NCI-H345 (cell line): ENCODE measurements at regions not wholly inside any gene's neighbourhood (a gene's known extent, or its start where the extent isn't known, plus 50 kb on each side); places are given as distances from the start of the nearest gene placed in this dataset.
"Not testable (repeated sequence)": the region's sequence is repeated elsewhere in the genome, so short reads cannot be mapped to it uniquely, and the experiment has no call there.

Experiments
- DNase-seq: peaks from one replicate; lab custom pipeline; 2025; lab: John Stamatoyannopoulos, UW

GRCh38 chr4:27964095-27964494, 1103.5 kb downstream of the STIM2 start:
- no peak for DNase-seq

DNA sequence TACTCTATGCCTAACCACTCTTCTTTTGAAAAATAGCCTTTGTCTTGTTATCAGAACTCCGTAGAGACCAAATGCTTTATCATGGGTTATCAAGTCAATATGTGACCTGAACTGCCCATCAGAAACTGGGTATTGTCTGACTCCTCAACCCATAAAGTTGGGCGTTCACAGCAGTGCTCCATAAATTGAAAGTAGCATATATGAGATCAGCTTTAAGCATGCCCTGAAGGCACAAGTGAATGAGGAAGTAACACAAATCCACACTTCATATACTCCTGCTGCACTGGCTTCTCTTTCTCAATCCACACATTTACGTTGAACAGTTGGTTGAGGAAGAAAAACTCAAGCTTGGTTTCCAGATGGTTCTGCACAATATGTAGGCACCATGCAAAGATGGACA, 1106.0 kb downstream of the STIM2 start:
- no peak for DNase-seq

DNA sequence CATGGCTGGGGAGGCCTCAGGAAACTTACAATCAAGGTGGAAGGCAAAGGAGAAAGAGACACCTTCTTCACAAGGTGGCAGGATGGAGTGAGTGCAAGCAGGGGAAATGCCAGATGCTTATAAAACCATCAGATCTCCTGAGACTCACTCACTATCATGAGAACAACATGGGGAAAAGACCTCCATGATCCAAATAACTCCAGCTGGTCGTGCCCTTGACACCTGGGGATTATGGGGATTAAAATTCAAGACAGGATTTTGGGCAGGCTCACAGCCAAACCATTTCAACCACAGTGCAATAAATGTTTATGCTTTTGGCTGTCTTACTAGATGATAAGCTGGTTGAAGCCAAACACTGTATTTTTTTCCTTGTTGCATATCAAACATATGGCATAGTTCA, 1112.4 kb downstream of the STIM2 start:
- no peak for DNase-seq

DNA sequence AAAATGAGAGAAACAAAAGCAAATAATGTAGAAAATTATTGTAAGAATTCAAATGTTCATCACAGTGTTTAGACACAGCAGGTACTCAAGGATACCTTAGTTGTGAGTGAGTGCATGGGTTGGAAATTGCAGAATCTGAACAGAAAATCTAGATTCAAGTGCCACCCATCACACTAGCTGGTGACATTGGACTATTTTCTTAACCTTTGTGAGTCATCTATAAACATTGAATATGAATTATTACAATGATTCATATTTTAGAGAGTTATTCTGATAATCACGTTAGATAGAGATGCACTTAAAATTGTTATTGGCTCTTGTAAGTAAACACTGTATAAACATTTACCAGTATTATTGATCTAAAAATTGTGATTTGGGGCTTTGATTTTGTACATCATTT, 1113.1 kb downstream of the STIM2 start:
- no peak for DNase-seq

GRCh38 chr4:27974339-27974738, 1113.7 kb downstream of the STIM2 start:
- no peak for DNase-seq

DNA sequence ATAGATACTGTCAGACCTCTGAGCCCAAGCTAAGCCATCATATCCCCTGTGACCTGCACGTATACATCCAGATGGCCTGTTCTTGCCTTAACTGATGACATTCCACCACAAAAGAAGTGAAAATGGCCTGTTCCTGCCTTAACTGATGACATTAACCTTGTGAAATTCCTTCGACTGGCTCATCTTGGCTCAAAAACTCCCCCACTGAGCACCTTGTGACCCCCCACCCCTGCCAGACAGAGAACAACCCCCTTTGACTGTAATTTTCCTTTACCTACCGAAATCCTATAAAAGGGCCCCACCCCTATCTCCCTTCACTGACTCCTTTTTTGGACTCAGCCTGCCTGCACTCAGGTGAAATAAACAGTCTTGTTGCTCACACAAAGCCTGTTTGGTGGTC, 1114.2 kb downstream of the STIM2 start:
- not testable (repeated sequence) for DNase-seq

- not testable (repeated sequence) for DNase-seq
These were observed 1117.9 kb downstream of the STIM2 start for GRCh38 chr4:27978427-27979109.

DNA sequence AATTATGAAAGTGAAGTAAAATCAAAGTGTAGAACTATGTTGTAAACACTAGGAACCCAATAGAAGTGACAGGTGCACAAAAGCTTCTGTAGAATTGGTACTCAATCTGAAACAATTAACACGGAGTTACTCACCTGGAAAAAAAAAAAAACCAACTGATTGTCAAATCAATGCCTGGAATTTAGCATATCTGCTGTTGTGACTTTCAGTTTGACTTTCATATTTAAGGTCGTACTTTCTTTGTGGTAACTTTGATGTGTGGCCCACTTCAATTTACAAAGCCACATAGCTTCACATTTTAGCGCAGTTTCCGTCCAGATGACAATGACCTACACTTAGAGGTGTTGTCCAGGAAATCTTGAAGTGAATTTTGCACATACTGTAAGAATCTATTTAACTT, 1124.9 kb downstream of the STIM2 start:
- no peak for DNase-seq

DNA sequence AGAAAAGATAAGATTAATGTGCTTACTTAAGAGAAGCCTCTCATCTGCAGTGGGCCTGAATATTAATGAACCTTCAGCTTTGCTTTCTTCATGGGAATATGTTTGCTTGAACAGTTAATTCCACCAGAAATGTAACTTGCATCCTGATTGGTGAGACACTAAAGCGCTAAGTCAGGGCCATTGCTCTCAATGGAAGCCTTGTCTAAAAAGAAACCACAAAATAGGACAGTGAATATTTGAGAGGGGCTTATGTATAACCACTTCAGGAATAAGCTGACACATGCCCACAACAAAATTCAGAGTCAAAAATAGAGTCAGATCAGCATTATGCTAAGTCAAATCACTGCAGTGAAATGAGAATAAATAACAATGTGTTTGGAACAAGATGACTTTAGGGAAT, 1125.8 kb downstream of the STIM2 start:
- no peak for DNase-seq

DNA sequence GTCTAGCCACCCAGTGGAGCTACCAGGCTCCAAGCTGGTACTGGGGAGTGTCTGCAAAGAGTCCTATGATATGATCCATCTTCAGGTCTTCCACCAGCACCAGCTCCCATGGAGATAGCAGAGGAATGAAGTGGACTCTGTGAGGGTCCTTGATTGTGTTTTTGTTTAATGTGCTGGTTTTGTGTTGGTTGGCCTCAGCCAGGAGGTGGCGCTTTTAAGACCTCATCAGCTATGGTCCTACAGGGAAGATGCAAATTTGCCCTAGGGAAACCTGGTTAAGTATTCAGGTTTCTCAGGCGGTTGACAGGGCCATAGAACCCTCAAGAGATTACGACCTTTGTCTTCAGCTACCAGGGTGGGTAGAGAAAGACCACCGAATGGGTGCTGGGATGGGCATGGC, 1141.1 kb downstream of the STIM2 start:
- DNase-seq, result no peak

GRCh38 chr4:28004520-28004919, 1143.9 kb downstream of the STIM2 start:
- DNase-seq, result no peak

GRCh38 chr4:28006021-28006420, 1145.4 kb downstream of the STIM2 start:
- no peak for DNase-seq

DNA sequence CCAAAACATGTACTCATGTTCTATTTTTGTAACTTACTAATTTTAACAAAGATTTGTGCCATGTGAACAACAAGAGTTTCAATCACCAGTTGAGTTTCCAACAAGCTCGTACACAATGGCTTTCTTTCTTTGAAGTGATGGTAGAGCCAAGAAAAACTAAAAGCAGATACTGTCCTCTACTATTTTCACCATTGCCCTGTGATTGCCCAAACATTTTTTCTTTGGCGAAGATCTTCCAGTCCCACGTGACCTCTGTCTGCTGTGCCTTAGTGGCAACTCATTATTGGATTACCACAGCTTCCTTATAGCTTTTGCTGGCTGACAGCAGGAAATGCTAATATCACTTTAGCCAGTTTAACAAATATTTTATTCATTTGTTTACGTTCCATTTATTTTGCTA, 1147.1 kb downstream of the STIM2 start:
- DNase-seq, result no peak

DNA sequence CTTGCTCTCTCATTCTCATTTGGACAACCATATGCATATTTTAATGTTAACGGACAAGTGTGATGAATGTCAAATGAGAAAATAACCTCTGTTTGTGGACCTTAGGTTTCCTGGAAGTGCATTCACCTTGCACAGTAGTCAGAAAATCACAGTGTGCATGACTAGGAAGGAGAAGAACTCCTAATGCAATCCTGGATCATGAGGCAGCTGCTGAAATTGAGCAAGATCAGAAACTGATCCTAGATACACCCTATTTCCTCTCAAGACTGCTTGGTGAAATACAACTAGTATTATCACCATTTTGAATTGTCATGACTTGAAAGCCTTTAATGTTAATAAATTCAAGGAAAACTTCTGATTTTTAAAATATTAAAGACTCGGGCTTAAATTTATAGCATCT, 1148.9 kb downstream of the STIM2 start:
- no peak for DNase-seq

DNA sequence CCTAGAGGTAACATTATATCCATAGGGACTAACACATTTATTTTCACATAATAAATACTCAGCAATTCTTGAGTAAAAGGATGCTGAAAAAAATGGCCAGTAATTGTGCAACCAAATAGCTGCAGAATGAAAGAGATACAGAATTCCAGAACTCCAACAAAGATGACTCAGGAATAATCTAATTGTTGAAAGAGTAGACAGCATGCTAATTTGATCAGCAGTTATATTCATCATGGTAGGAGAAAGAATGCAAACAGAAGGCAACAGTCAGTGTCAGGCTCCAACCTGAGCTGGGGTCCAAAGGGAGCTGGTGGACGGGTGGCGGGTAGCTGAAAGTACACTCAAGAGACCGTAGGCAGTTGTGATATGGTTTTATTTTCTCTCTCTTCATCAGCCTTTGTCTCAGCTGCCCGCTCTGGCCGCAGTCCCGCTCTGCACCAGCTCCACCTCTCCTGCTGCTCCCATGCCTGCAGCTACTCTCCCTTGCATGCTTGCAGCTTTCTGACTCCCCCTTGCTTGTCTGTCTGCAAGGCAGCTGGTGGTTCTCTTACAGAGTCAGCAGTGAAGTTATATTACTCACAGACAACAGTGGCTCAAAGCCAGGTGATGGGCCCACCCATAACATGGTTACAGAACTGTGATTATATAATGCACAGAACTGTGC, 1150.1 kb downstream of the STIM2 start:
- no peak for DNase-seq

DNA sequence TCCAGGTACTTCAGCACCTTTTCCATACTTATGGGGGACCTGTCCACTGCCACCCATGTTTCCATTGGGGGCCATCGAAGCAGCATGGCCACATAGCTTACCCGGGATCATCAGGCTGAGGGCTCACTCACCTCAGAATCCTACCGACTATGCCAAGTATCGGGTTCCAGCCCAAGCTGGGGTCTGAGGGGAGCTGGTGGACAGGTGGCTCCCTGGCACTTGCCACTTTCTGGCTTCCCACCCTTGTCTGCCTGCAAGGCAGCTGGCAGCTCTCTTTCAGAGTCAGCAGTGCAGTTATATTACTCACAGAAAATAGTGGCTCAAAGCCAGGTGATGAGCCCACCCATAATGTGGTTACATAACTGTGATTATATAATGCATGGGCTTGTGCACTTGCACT, 1153.8 kb downstream of the STIM2 start:
- no peak for DNase-seq

DNA sequence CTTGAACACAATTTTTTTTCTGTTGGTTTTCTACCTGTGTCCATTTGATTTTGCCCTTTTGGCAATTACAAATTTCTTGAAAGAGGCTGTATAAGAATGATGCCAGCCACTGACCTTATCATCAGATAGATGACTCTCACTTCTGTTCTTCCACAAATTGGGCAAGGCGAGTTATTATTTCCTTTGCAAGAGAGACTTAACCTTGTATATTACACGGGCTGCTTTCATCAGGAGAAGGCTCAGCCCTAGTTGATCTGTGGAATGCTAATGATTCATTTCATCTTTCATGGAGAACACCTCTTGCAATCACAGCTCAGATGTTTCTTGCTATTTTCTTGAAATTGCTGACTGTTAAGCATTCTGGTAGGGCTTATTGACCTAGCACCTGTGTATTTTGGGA, 1155.4 kb downstream of the STIM2 start:
- no peak for DNase-seq

DNA sequence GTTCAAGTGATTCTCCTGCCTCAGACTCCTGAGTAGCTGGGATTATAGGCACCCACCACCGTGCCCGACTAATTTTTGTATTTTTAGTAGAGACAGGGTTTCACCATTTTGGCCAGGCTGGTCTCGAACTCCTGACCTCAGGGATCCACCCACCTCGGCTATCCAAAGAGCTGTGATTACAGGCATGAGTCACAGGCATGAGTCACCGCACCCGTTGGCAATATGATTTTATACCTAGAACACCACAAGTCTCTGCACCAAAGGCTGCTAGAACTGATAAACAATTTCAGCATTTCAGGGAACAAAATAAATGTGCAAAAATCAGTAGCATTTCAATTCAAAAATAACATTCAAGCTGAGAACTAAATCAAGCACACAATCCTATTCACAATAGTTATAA, 1177.6 kb downstream of the STIM2 start:
- not testable (repeated sequence) for DNase-seq

- no peak for DNase-seq
These were observed 1201.9 kb downstream of the STIM2 start for GRCh38 chr4:28062562-28062961.

DNA sequence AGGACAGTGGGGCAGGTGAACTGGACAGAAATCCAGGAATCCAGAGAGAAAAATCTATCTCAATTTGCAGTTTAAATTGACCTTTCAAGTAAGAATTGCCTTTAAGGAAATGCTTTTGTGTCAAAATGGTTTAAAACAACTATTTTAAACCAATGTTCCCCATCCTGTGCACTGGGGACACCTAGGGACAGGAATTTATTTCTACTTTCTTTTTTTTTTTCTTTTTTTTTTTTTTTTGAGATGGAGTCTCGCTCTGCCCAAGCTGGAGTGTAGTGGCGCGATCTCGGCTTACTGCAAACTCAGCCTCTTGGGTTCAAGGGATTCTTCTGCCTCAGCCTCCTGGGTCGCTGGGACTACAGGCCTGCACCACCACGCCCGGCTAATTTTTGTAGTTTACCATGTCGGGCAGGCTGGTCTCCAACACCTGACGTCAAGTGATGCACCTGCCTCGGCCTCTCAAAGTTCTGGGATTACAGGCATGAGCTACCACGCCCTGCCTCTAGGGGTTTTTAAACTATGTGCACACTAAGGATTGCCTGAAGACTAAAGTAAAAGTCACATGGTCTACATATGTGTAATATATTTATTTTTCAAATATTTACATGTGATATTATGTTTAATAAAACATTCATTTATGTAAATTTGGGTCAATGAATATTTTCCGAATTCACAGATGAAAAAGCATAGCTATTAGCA, 1213.4 kb downstream of the STIM2 start:
- DNase-seq, result no peak

DNA sequence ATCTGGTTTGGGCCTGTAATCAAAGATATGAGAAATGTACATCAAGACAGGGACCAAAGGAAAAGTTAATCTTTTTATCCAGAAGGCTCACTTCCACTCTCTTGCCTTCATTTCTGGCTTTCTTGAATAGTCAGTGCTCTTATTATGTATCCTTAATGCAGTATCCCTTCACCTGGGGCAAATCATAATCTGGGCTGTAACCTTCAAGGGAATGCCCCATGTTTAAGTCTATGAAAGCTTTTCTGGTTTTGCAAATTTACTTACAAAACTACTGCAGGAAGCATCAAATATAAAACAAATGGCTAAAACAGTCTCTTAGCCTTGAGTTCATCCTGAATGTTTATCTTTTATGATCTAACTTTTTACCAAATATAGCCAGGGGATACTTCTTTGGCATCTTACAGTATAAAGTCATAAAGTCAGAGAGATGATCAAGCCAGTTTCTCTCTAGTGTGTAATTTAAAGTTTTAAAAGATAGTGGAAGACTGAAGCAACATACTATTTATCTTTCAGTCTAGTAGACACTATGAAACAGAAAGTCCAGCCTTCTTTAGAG, 1214.8 kb downstream of the STIM2 start:
- DNase-seq, result no peak

- DNase-seq, result not testable (repeated sequence)
These were observed 1216.6 kb downstream of the STIM2 start for GRCh38 chr4:28077203-28077602.
